ENCODE measurements at regions not wholly inside any gene's neighbourhood (a gene's known extent, or its start where the extent isn't known, plus 50 kb on each side); places are given as distances from the start of the nearest gene placed in this dataset.
"Not testable (repeated sequence)": the region's sequence is repeated elsewhere in the genome, so short reads cannot be mapped to it uniquely, and the experiment has no call there.

DNA sequence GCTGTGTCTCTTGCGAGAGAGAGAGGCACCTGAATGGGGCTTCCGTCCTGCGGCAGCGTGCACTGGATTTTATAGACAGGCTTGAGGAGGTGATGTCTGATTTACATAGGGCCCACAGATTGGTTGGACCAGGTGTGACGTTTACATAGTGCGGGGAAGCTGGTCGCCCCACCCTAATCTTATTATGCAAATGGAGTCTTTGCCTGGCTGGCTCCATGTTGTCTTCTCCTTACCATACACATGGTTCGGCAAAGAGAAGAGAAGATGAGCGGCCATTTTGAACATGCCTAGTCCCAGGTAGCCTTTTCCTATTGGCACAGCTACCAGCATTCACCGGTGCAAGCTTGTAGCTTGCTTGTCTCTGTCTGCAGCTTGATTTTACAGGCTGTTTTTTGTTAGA, 238.5 kb upstream of the GALNT17 start:
- TF ChIP-seq, protein P1, sequence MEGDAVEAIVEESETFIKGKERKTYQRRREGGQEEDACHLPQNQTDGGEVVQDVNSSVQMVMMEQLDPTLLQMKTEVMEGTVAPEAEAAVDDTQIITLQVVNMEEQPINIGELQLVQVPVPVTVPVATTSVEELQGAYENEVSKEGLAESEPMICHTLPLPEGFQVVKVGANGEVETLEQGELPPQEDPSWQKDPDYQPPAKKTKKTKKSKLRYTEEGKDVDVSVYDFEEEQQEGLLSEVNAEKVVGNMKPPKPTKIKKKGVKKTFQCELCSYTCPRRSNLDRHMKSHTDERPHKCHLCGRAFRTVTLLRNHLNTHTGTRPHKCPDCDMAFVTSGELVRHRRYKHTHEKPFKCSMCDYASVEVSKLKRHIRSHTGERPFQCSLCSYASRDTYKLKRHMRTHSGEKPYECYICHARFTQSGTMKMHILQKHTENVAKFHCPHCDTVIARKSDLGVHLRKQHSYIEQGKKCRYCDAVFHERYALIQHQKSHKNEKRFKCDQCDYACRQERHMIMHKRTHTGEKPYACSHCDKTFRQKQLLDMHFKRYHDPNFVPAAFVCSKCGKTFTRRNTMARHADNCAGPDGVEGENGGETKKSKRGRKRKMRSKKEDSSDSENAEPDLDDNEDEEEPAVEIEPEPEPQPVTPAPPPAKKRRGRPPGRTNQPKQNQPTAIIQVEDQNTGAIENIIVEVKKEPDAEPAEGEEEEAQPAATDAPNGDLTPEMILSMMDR (IDR thresholded peaks at IDR 0.05) = no peak
- no peak overlapping the region for H3K27ac ChIP-seq
- H3K36me3 ChIP-seq = no peaks in the 10 kb centered on the region
- H3K27me3 ChIP-seq = no peaks in the 10 kb centered on the region
- H3K9me3 ChIP-seq = no peaks in the 10 kb centered on the region
- H3K4me3 ChIP-seq (ENCODE audit: low read depth in 1 of 2, low read length in 1 of 2) = no peak overlapping the region
- H3K4me1 ChIP-seq (ENCODE audit: control insufficient read depth in 1 of 2, insufficient read depth in 1 of 2, low read depth in 1 of 2, low read length in 1 of 2) = no peaks in the 10 kb centered on the region

DNA sequence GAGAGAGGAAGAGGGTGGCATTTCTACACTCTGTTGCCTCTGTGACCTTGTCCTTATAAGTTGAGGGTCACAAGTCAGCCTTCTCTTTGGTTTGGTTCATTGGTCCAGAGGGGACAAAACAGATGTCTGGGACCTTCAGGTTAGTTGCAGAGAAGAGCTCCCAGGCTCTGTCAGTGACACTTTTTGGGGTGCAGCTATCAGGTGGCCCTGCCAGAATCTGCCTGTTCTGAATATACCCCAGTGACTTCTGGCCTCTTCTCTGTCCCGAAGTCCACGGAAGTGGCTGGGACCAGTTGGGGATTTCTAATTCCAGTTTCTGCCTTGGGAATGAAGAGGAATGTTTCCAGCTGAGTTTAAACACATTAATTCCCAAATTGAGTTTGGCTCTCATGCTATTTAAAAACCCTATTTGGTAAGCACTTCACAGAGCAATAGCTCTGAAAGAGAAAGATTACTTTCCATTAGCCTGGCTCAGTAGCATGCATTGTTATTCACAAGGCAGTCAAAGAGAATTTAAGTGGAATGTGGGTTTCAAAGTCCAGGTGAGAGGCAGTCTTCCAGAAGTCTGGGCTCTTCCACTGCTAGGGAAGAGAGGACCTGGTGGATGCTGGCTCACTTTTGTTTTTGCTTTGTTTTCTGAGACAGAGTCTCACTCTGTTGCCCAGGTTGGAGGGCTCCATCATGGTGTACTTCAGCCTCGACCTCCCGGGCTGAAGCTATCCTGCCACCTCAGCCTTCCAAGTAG, 237.8 kb upstream of the GALNT17 start:
- H3K9me3 ChIP-seq = no peaks in the 10 kb centered on the region
- TF ChIP-seq, protein P1 (IDR thresholded peaks at IDR 0.05) = no peak
- no peaks in the 10 kb centered on the region for H3K36me3 ChIP-seq
- H3K4me3 ChIP-seq (ENCODE audit: low read depth in 1 of 2, low read length in 1 of 2) = no peak overlapping the region
- no peak overlapping the region for H3K27ac ChIP-seq
- no peaks in the 10 kb centered on the region for H3K4me1 ChIP-seq (ENCODE audit: control insufficient read depth in 1 of 2, insufficient read depth in 1 of 2, low read depth in 1 of 2, low read length in 1 of 2)
- H3K27me3 ChIP-seq = no peaks in the 10 kb centered on the region

DNA sequence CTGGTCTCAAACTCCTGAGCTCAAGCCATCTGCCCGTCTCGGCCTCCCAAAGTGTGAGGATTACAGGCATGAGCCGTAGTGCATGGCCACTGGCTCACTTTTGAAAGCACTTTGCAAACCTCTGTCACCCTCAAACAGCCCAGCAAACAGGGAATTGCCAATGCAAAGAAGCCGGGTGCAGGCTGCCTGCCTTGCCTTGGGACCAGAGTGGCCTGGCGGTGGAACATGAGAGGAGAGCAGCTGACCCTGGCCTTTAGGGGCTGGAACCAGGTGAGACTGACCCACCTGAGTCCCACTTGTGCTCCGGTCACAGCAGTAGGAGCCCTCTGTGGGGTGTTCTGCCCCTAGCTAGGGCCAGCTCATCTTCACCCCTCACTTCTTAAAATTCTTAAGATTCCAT, 237.1 kb upstream of the GALNT17 start:
- H3K4me1 ChIP-seq (ENCODE audit: control insufficient read depth in 1 of 2, insufficient read depth in 1 of 2, low read depth in 1 of 2, low read length in 1 of 2) = no peaks in the 10 kb centered on the region
- H3K9me3 ChIP-seq = no peaks in the 10 kb centered on the region
- H3K4me3 ChIP-seq (ENCODE audit: low read depth in 1 of 2, low read length in 1 of 2) = no peak overlapping the region
- no peaks in the 10 kb centered on the region for H3K27me3 ChIP-seq
- no peaks in the 10 kb centered on the region for H3K36me3 ChIP-seq
- H3K27ac ChIP-seq = no peak overlapping the region
- TF ChIP-seq, protein P1 (IDR thresholded peaks at IDR 0.05) = no peak

DNA sequence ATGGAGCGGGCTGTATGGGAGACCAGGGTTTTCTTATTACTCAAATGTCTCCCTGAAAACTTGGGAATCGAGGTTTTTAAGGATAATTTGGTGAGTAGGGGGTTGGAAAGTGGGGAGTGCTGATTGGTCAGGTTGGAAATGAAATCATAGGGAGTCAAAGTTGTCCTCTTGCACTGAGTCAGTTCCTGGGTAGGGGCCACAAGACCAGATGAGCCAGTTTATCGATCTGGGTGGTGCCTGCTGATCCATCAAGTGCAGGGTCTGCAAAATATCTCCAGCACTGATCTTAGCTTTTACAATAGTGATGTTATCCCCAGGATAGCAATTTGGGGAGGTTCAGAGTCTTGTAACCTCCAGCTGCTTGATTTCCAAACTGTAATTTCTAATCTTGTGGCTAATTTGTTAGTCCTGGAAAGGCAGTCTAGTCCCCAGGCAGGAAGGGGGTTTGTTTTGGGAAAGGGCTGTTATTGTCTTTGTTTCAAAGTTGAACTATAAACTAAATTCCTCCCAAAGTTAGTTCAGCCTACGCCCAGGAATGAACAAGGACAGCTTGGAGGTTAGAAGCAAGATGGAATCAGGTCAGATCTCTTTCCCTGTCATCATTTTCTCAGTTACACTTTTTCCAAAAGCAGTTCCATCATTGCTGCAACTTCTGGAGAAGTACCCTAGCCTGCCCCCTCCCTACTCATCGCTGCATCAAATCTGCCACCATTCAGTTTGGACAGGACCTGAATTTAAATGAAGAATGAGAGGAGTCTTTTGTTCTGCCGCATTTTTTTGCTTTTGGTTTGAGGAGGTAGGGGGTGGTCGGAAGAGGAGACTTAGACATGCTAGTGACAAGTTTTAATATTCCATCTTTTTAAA, 236.4 kb upstream of the GALNT17 start:
- H3K36me3 ChIP-seq; H3K4me1 ChIP-seq (ENCODE audit: control insufficient read depth in 1 of 2, insufficient read depth in 1 of 2, low read depth in 1 of 2, low read length in 1 of 2); H3K4me3 ChIP-seq (ENCODE audit: low read depth in 1 of 2, low read length in 1 of 2); H3K9me3 ChIP-seq; H3K27ac ChIP-seq; H3K27me3 ChIP-seq: not testable (repeated sequence)

DNA sequence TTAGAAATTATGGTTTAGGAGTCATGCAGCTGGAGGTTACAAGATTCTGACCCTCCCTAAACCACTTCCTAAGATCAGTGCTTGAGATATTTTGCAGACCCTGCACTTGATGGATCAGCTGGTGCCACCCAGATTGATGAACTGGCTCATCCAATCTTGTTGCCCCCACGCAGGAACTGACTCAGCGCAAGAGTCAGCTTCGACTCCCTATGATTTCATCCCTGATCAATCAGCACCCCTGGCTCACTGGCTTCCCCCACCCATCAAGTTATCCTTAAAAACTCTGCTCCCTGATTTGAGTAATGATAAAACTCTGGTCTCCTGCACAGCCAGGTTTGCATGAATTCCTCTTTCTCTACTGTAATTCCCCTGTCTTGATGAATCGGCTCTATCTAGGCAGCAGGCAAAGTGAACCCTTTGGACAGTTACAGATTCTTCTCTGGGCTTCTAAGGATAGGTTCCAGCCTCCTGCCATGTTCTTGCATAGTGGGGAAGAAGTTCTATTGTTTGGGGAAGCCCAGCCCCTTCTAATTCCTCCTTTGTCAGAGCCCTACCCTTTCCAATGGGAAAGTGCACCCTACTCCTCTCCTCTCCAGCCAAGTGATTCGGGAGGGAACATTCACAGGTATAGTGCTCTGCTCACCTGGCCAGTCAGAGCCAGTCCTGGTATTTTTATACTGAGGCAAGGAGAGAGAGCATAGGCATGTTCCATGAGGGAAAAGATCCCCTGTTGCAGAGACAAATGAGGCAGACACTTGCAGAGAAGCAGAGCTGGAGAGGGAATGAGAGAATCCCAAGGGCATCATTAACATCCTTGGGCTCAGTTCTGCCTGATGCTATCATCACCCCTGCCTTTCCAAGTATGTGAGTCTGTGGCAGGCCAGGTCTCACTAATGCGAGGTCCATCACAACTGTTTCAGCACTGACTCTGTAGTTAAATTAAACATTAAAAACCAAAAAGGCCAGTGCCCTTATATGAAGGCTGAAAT, 224.4 kb upstream of the GALNT17 start:
- Histone ChIP-seq H3K9me3 (no peaks in the 10 kb centered on the region), H3K4me3 (ENCODE audit: low read depth in 1 of 2, low read length in 1 of 2) (no peak overlapping the region), H3K36me3 (no peaks in the 10 kb centered on the region), H3K4me1 (ENCODE audit: control insufficient read depth in 1 of 2, insufficient read depth in 1 of 2, low read depth in 1 of 2, low read length in 1 of 2) (no peaks in the 10 kb centered on the region), H3K27me3 (no peaks in the 10 kb centered on the region), H3K27ac (no peak overlapping the region)
- TF ChIP-seq, protein P1 (IDR thresholded peaks at IDR 0.05) = no peak
